GM18870 (cell line): ENCODE measurements at regions not wholly inside any gene's neighbourhood (a gene's known extent, or its start where the extent isn't known, plus 50 kb on each side); places are given as distances from the start of the nearest gene placed in this dataset.
"Not testable (repeated sequence)": the region's sequence is repeated elsewhere in the genome, so short reads cannot be mapped to it uniquely, and the experiment has no call there.

Experiments used
- ATAC-seq: cut with Tn5 transposase; IDR thresholded peaks from one replicate; pipeline ENCODE4 v1.9.1; 2021; ENCODE audit warnings: moderate library complexity; ENCODE audit not compliant: unreplicated experiment

DNA sequence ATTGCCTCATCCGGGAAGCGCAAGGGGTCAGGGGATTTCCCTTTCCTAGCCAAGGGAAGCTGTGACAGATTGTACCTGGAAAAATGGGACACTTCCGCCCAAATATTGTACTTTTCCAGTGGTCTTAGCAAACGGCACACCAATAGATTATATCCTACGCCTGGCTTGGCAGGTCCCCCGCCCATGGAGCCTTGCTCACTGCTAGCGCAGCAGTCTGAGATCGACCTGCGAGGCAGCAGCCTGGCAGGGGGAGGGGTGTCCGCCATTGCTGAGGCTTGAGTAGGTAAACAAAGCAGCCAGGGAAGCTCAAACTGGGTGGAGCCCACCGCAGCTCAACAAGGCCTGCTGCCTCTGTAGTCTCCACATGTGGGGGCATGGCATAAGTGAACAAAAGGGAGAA is 1075.4 kb upstream of the GOT2 start:
- not testable (repeated sequence) for ATAC-seq

- no peak for ATAC-seq
Observed at GRCh38 chr16:59783191-59783590, 1049.1 kb upstream of the GOT2 start.

DNA sequence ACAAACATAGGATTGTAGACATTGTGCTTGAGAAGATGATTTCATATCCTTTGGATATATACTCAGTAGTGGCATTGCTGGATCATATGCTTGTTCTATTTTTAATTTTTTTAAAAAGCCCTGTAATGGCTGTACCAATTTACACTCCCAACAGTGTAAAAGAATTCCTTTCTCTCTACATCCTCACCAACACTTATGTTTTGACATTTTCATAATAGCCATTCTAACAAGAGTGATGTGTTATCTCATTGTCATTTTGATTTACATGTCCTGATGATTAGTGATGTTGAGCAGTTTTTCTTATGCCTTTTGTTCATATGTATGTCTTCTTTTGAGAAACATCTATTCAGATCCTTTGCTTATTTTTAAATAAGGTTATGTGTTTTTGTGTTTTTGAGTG is 1039.2 kb upstream of the GOT2 start:
- ATAC-seq: no peak

- no peak for ATAC-seq
Observed at GRCh38 chr16:59759296-59759695, 1025.2 kb upstream of the GOT2 start.

- ATAC-seq: no peak
Observed at GRCh38 chr16:59758848-59759247, 1024.7 kb upstream of the GOT2 start.

GRCh38 chr16:59754854-59755253 is 1020.7 kb upstream of the GOT2 start:
- ATAC-seq: no peak

GRCh38 chr16:59749662-59750336 is 1015.7 kb upstream of the GOT2 start:
- no peak for ATAC-seq

DNA sequence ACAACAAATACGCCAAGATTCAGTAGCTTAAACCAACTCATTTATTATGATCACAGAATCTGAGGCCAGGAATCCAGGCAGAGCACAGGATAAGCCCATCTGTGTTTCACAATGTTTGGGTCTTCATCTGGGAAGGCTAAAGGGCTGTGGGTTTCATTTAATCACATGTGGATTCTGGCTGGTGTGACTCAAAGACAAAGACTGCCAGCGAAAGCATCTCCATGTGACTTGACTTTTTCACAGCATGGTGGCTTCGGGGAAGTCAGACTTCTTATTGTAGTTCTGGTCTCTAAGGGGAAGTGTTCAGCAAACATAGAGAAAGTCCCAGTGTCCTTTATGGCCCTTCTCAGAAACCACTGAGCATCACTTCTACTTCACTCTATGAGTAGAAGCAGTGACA is 1014.4 kb upstream of the GOT2 start:
- ATAC-seq: no peak

DNA sequence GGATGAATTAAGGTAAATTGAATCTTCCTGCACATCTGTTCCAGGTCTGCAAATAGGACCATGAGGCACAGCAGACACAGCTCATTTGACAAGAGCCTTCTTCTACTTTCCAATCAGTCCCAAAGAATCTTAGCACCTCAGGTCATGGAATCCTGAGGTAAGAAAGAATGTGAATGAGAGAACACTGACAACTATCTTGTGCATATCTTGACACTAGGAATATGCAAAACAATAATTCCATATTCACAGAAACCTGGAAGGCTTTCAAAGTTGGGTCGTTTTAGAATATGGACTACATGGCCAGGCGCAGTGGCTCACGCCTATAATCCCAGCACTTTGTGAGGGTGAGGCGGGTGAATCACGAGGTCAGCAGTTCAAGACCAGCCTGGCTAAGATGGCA is 1009.4 kb upstream of the GOT2 start:
- no peak for ATAC-seq

DNA sequence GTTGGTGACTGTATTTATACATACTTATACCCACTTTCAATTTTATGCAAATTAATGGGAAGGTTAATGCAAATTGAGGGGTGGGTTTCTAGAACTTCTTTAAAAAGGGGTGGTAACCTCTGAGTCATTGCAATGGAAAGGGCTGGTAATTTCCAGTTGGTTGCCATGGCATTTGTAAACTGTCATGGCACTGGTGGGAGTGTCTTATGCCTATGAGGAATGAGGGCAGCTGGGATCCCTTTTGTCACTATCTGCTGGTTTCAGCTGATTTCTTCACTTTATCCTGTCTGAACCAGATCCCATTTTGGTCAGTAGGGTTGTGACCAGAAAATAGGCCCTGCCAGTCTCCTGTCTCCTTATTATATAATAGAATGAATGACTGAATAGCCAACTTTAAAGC is 1006.7 kb upstream of the GOT2 start:
- ATAC-seq: no peak

DNA sequence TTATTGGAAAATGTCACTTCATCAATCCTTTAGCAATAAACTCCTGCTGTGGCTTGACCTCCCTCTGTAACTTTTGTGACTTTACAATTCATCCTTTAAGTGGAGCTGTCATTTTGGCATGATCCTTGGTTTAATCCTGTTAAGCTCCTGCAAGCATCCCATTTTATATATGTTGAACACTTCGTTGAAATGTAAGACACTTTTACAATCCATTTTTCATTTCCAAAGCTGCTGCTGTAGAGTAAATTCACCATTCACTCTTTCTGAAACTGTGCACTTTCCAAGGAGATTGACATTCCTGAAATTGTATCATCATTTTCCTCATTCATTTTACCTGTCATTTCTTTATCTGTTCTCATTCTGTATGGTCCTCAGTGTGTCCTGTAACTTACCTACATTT is 1003.2 kb upstream of the GOT2 start:
- ATAC-seq: no peak

DNA sequence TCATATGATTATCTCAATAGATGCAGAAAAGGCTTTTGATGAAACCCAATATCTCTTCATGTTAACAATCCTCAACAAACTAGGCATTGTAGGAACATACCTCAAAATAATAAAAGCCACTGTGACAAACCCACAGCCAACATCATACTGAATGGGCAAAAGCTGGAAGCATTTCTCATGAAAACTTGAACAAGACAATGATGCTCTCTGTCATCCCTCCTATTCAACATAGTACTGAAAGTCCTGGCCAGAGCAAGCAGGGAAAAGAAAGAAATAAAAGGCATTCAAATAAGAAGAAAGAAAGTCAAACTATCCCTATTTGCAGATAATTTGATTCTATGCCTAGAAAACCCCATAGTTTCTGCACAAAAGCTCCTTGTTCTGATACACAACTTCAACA is 999.2 kb upstream of the GOT2 start:
- no peak for ATAC-seq

- no peak for ATAC-seq
Observed at GRCh38 chr16:59729613-59730012, 995.5 kb upstream of the GOT2 start.

DNA sequence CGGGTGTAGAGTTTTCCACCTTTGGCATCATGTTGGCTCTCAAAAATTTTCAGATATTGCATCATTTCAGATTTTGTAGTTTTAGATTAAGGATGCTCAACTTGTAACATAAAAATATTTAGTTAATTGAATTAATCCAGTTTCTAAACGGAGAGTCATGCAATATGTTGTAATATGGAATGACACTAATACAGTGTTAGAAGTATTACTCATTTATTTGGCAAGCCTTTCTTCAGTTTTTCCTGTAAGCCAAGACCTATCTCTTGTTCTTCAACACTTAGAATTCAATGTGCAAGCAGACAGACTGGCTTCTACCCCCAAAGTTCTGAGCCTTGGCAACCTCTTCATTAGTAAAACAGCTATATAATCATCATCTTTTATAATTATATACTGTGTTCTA is 985.0 kb upstream of the GOT2 start:
- no peak for ATAC-seq

GRCh38 chr16:59707436-59708226 is 973.5 kb upstream of the GOT2 start:
- no peak for ATAC-seq

DNA sequence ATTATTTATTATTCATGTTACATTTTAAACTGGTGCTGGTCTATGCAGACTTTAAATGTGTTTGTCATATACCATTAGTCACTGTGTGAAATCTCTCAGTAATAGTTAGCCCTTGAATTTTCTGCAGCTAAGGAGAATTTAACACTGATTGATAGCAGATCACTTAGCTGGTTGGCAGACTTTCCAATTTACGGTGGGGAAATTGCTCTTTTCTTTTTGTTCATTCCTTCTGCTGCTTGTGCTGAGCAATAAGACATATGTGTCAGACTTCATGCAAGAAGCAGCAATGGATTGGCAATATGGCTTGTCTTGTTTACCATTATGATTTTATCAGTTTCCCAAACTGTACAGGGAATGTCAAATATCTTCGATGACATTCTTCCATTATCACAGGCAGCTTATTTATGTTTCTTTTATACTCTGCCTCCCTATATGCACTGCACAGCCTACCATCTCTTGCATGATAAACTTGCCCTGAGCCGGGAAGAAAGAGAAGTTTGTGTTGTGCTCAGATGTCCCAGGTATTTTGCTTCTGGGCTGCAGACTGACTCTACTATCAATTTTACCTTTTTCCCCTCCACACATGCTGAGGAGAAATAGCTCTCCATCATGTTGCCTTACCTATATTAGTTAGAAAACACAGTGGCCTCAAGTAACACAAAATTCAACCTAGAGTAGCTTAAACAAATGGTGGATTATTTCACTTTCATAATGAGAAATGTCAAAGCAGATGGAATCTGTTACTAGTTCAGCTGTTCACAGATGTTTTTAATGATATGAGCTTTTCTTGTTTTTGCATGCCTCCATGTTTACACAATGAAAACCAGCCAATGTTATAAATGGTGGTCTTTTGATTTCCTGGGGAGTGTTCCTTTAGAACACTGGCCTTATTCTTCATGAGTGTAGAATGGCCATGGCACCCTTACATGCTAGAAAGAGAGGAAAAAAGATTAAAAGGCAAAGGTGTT is 968.1 kb upstream of the GOT2 start:
- no peak for ATAC-seq

DNA sequence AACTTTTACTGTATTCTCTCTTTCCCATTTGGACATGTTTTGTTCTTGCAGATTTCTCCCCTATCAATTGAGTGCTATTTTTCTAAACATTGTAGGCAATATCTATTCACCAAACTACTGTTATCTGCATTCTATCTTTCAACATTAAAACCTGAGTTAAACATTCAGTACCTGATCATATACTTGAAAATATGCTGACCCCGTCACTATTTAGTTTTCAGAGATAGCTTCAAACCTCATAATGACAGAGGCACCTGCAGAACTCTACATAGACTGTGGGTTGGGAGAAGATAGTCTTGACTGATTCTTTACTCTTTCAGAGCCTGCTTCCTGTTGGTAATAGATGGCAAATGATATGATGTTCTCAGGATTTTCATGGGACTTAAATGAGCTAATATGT is 965.7 kb upstream of the GOT2 start:
- no peak for ATAC-seq

DNA sequence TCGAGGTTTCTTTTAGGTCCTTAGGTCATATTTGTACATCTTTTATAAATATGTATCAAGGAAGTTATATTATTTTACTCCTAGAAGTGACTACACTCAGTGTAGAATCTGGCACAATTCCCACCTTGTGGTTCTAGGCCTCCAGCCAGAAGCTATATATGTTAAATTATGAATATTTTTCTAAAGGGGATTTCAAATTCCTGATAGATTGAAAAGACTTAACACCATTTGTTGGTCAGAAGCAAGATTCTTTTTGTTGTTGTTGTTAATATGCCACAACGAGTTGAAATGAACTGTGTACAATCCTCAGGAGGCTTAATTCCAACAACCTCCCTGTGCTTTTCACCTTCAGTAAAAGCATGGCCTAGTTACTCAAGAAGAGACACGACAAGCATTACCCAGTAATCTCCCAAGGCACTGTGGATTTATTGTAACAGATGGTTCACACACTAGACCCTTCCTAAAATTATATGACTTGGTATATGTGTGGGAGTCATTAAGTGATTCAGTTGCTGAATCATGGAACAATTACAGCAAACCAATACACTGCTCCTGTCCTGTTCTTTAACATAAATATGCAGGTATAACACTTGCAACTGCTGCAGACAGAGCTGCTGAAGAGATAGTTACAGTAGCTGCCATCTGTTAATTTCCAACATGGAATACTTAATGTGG is 964.4 kb upstream of the GOT2 start:
- no peak for ATAC-seq

GRCh38 chr16:59697761-59698160 is 963.6 kb upstream of the GOT2 start:
- ATAC-seq: no peak

- no peak for ATAC-seq
Observed at GRCh38 chr16:59697236-59697635, 963.1 kb upstream of the GOT2 start.

DNA sequence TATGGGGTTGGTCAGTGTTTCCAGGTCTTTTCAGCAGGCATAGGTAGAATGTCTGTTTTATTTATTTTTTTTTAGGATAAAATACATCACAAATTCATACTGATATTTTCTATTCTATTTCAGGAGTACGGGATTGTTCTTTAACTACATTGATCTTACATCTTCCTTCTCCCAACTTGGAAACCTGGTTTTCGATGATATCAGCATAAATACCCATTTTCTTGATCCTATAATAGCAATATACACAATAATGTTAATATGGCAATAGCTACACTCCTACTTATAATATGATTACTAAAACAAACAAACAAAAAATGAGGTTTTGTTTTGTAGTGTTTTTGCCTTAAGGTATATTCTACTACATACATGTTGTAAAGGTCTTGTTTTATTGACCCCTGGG is 962.4 kb upstream of the GOT2 start:
- ATAC-seq: no peak
